A549 (cell line): ENCODE measurements at regions not wholly inside any gene's neighbourhood (a gene's known extent, or its start where the extent isn't known, plus 50 kb on each side); places are given as distances from the start of the nearest gene placed in this dataset.

Experiments
- HEYL ChIP-seq: fragments of 250-450 bp; sonication (Bioruptor Pico); IDR thresholded peaks from 2 replicates; pipeline ENCODE4 v1.8.0; 2021; ENCODE audit warnings: mild to moderate bottlenecking, moderate library complexity
- KDM1A ChIP-seq: fragments of 200-600 bp; sonication (generic); IDR thresholded peaks from 2 replicates; pipeline ENCODE4 v1.6.1; 2016; ENCODE audit warnings: low read depth, mild to moderate bottlenecking
- KDM5A ChIP-seq: fragments of 200-600 bp; sonication (generic); IDR thresholded peaks from 2 replicates; pipeline ENCODE4 v1.6.1; 2016; ENCODE audit warnings: antibody characterized with exemption, mild to moderate bottlenecking
- POLR2A ChIP-seq: IDR thresholded peaks from 2 replicates; pipeline ENCODE4 v1.6.1; 2012; ENCODE audit warnings: mild to moderate bottlenecking, low read length
- RFX5 ChIP-seq: fragments of 450-650 bp; IDR thresholded peaks from 2 replicates; pipeline ENCODE4 v1.7.1; 2014; ENCODE audit warnings: antibody characterized with exemption, mild to moderate bottlenecking, moderate library complexity
- TF ChIP-seq, protein P1 (sequence below): fragments of >200 bp; sonication (Bioruptor Twin); formaldehyde crosslinking; IDR thresholded peaks from 3 replicates; pipeline ENCODE4 v1.5.1; 2016
- TF ChIP-seq, protein P2 (sequence below): IDR thresholded peaks from 2 replicates; pipeline ENCODE4 v1.6.1; 2012

DNA sequence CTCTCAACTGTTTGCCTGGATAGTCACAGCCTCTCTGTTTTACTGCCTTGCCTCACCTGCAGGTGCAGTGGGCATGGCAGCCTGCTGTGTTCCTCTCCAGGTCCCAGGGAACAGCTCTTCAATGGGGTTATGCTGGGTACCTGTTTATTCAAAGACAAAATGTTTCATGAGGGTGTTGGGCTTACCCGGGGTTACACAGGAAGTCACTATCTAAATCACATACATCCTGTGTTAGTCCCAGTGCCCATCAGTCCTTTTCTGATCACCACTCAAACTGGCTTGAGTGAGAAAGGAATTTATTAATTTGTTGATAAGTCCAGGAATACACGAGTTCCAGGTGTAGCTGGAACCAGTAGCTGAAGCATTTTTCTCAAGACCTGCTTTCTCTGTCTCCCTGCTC is 1503.6 kb upstream of the TMEM132C start:
- TF ChIP-seq, protein P1, sequence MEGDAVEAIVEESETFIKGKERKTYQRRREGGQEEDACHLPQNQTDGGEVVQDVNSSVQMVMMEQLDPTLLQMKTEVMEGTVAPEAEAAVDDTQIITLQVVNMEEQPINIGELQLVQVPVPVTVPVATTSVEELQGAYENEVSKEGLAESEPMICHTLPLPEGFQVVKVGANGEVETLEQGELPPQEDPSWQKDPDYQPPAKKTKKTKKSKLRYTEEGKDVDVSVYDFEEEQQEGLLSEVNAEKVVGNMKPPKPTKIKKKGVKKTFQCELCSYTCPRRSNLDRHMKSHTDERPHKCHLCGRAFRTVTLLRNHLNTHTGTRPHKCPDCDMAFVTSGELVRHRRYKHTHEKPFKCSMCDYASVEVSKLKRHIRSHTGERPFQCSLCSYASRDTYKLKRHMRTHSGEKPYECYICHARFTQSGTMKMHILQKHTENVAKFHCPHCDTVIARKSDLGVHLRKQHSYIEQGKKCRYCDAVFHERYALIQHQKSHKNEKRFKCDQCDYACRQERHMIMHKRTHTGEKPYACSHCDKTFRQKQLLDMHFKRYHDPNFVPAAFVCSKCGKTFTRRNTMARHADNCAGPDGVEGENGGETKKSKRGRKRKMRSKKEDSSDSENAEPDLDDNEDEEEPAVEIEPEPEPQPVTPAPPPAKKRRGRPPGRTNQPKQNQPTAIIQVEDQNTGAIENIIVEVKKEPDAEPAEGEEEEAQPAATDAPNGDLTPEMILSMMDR: no peak
- TF ChIP-seq POLR2A: no peak
- TF ChIP-seq RFX5: no peak
- TF ChIP-seq KDM1A: no peak
- TF ChIP-seq HEYL (CRISPR knock-in tag): no peak
- TF ChIP-seq, protein P2, sequence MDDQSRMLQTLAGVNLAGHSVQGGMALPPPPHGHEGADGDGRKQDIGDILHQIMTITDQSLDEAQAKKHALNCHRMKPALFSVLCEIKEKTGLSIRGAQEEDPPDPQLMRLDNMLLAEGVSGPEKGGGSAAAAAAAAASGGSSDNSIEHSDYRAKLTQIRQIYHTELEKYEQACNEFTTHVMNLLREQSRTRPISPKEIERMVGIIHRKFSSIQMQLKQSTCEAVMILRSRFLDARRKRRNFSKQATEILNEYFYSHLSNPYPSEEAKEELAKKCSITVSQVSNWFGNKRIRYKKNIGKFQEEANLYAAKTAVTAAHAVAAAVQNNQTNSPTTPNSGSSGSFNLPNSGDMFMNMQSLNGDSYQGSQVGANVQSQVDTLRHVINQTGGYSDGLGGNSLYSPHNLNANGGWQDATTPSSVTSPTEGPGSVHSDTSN: no peak
- TF ChIP-seq KDM5A: no peak
